Activated CD8-positive, alpha-beta T cell treated with anti-CD3 and anti-CD28 coated beads, Interleukin-2, amount 10 ng/mL, durations not matched to agents 7 days and 5 days (primary cell): ENCODE measurements at regions not wholly inside any gene's neighbourhood (a gene's known extent, or its start where the extent isn't known, plus 50 kb on each side); places are given as distances from the start of the nearest gene placed in this dataset.

Experiments
- ATAC-seq: fragments of 150-1000 bp; cut with Tn5 transposase; one replicate; pipeline ENCODE4 v1.10.0; 2021; ENCODE audit warnings: moderate library complexity
- CTCF ChIA-PET: fragments of 350-600 bp; sonication (Branson Sonifier 250); formaldehyde crosslinking; loops from one replicate; lab custom pipeline; 2021; ENCODE audit warnings: antibody characterized with exemption; lab: Charles Lee
- POLR2A ChIA-PET: fragments of 350-600 bp; sonication (Branson Sonifier 250); formaldehyde crosslinking; loops from one replicate; lab custom pipeline; 2021; ENCODE audit warnings: antibody characterized with exemption; lab: Charles Lee
- DNase-seq: peaks from one replicate; pipeline ENCODE4 v3.0.0-alpha.2; 2020
- H3K27ac Mint-ChIP-seq: one replicate; pipeline ENCODE4 v1.8.0; 2021; ENCODE audit warnings: mild to moderate bottlenecking, mixed read lengths
- H3K27me3 Mint-ChIP-seq: one replicate; pipeline ENCODE4 v1.8.0; 2021; ENCODE audit warnings: low read depth, mixed read lengths
- H3K36me3 Mint-ChIP-seq: one replicate; pipeline ENCODE4 v1.8.0; 2021; ENCODE audit warnings: low read depth, mixed read lengths
- H3K4me1 Mint-ChIP-seq: one replicate; pipeline ENCODE4 v1.8.0; 2021; ENCODE audit warnings: low read depth, mixed read lengths
- H3K4me3 Mint-ChIP-seq: one replicate; pipeline ENCODE4 v1.8.0; 2021; ENCODE audit warnings: mild to moderate bottlenecking, mixed read lengths
- H3K9me3 Mint-ChIP-seq: one replicate; pipeline ENCODE4 v1.8.0; 2022; ENCODE audit warnings: mixed read lengths; ENCODE audit not compliant: insufficient read depth

DNA sequence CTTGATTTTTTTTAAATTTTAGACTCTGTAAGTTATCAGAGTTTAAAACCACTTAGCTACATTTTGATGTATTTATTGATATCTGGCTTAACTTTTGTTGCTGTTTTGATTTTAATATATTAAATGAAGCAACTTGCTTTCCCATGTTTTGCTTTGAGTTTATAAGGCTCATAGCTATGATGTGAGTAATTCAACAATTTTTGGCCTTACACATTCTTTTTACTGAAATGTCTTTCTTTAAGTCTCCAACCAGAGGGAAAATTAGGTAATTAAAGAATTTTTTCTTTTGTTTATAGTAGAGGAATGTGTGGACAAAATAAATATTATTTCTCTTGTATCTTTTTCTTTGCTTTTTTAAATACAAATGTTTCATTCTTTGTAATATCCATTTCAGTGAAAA lies 258.3 kb upstream of the ADAMTS5 start:
- Mint-ChIP-seq H3K4me1 (no peaks in the 10 kb centered on the region), H3K27me3 (no peaks in the 10 kb centered on the region), H3K27ac (no peak overlapping the region), H3K9me3 (no peaks in the 10 kb centered on the region), H3K4me3 (no peak overlapping the region), H3K36me3 (no peaks in the 10 kb centered on the region)
- ATAC-seq (no peak), DNase-seq (no peak)
- ChIA-PET POLR2A (no interaction called here), CTCF (no interaction called here)

DNA sequence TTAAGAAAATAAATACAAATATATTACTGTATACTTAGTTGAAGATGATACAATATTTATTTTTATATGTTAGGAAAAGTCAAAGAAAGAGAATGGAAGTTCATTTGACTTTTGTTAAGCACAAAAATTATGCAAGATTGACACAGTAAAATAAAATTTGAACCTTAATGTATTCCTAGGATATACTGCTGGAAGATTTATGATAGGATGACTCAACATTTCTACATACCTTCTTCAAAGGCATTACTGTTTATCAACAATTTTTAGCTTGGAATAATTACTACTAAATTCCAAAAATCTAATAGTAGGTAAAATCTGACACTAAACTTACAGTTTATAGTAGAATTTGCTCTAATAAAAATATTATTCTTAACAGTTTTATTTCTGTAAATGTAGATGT lies 257.3 kb upstream of the ADAMTS5 start:
- Mint-ChIP-seq H3K27me3 (no peaks in the 10 kb centered on the region), H3K36me3 (no peaks in the 10 kb centered on the region), H3K4me3 (no peak overlapping the region), H3K4me1 (no peaks in the 10 kb centered on the region), H3K27ac (no peak overlapping the region), H3K9me3 (no peaks in the 10 kb centered on the region)
- no peak for ATAC-seq
- no peak for DNase-seq
- POLR2A ChIA-PET, result no interaction called here
- CTCF ChIA-PET, result no interaction called here

DNA sequence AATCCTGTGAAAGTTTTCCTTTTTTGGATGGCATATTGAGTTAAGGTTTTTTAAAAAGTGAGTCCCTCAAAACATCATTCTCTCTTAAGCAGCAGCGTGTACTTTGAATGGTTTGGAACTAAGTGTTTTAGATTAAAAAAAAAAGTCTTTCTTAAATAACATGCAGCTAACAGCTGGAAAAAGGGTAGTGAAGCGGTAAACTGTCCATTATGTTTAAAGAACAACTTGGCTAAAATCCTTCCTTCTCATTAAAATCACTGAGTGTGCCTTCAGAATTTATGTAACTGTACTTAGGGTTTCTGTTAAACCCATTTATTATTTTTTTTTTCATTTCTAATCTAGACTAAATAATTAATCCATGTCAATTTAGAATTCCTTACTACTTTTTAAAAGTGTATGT lies 254.2 kb upstream of the ADAMTS5 start:
- ChIA-PET POLR2A (no interaction called here), CTCF (no interaction called here)
- DNase-seq (no peak), ATAC-seq (no peak)
- Mint-ChIP-seq H3K4me1 (no peaks in the 10 kb centered on the region), H3K27me3 (no peaks in the 10 kb centered on the region), H3K27ac (no peak overlapping the region), H3K9me3 (no peaks in the 10 kb centered on the region), H3K36me3 (no peaks in the 10 kb centered on the region), H3K4me3 (no peak overlapping the region)

DNA sequence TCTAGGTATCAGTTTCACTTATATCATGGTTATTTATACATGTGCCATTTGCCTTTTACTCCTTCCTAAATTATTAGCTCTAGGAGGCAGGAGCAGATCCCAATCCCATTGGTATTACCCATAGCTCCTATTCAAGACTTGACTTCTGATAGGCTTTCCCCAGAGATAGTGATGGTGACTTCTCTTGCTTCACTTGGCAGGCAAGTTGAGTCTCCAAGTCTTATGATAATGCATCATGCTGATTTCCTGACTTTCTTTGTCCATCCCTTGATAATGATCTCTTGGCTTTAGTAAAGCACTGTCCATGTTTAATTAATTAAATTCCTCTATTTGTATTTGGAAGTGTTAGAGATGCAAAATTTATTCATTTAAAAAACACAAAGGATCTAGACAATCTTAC lies 253.5 kb upstream of the ADAMTS5 start:
- no peaks in the 10 kb centered on the region for H3K36me3 Mint-ChIP-seq
- H3K27me3 Mint-ChIP-seq, result no peaks in the 10 kb centered on the region
- no peak overlapping the region for H3K4me3 Mint-ChIP-seq
- CTCF ChIA-PET, result no interaction called here
- ATAC-seq, result no peak
- no peaks in the 10 kb centered on the region for H3K4me1 Mint-ChIP-seq
- H3K27ac Mint-ChIP-seq, result no peak overlapping the region
- no peaks in the 10 kb centered on the region for H3K9me3 Mint-ChIP-seq
- POLR2A ChIA-PET, result no interaction called here
- no peak for DNase-seq

DNA sequence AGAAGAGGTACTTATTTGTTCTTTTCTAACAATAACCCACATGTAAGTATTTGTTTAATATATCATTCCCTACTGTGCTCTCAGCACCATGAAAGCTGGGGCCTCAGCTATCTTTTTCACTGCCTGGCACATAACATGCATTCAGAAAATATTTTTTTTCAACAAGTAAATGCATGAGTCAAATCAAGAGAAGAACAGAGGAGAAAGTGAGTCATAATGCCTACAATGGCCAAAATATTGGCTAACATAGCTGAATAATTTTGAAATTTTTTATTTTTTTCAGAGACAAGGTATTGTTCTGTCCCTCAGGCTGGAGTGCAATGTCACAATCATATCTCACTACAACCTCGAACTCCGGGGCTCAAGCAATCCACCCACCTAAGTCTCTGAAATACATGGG lies 252.2 kb upstream of the ADAMTS5 start:
- DNase-seq (no peak), ATAC-seq (no peak)
- H3K36me3 Mint-ChIP-seq, result no peaks in the 10 kb centered on the region
- H3K9me3 Mint-ChIP-seq, result no peaks in the 10 kb centered on the region
- no peaks in the 10 kb centered on the region for H3K27me3 Mint-ChIP-seq
- CTCF ChIA-PET, result no interaction called here
- no peak overlapping the region for H3K27ac Mint-ChIP-seq
- POLR2A ChIA-PET, result no interaction called here
- H3K4me3 Mint-ChIP-seq, result no peak overlapping the region
- no peaks in the 10 kb centered on the region for H3K4me1 Mint-ChIP-seq

DNA sequence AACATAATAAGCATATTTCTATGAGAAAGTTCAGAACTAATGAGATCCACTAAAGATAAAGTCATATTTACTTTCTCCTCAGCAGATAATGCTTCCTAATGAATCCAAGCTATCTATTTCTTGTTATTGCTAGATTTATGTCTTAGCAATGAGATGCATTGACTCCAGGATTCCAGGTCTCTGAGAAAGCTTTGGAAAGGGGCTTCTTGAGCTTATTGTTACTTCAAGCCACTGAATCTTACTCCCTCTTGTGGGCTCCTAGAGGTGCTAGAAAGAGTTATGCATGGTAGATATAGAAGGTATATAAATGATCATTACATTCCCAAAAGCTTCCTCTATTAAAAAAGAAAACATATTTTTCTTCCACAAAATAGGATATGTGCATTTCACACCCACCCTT lies 246.4 kb upstream of the ADAMTS5 start:
- Mint-ChIP-seq H3K27me3 (no peaks in the 10 kb centered on the region), H3K36me3 (no peaks in the 10 kb centered on the region), H3K4me3 (no peak overlapping the region), H3K4me1 (no peaks in the 10 kb centered on the region), H3K9me3 (peaks cover 8% of the 10 kb centered on the region), H3K27ac (no peak overlapping the region)
- ChIA-PET CTCF (no interaction called here), POLR2A (no interaction called here)
- DNase-seq (no peak), ATAC-seq (no peak)

DNA sequence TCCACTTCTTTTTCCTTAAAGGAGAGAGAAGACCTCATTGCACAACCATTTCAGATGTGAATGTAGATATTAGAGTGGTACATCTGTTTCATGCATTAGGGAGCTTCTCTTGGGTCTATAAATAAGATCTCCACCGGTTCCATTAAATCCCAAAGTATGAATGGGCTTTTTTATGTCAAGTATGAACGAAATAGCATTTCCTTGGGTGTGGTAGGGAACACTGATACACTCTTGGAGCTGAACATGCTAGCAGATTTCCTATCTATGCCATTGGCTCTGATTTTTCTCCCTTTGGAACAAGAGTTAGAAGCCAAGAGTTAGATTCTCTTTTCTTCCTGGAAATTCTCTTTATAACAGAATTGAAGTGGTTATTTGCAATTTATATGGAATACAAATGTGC lies 245.6 kb upstream of the ADAMTS5 start:
- CTCF ChIA-PET, result no interaction called here
- Mint-ChIP-seq H3K27me3 (no peaks in the 10 kb centered on the region), H3K36me3 (no peaks in the 10 kb centered on the region), H3K4me1 (no peaks in the 10 kb centered on the region), H3K4me3 (no peak overlapping the region), H3K9me3 (peaks cover 11% of the 10 kb centered on the region), H3K27ac (no peak overlapping the region)
- POLR2A ChIA-PET, result no interaction called here
- no peak for ATAC-seq
- DNase-seq, result no peak

DNA sequence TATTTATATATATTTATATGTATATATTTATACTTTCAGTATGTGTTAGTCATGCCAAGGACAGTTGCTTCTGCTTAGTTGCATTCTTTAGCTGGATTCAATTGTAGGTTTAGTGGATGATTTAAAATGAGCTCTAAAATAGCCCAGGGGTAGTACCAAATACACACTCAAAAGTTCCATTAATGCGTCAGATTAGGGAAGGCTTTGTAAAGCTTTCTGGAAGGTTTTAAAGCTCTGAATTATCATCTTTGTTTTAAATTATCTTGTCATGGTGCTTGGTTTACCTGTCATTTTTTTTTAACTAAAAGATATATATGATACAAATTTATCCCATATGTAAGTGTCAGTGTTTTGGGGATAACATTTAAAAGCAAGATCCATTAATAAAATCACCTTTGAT lies 242.7 kb upstream of the ADAMTS5 start:
- Mint-ChIP-seq H3K27ac (no peak overlapping the region), H3K36me3 (no peaks in the 10 kb centered on the region), H3K27me3 (no peaks in the 10 kb centered on the region), H3K4me3 (no peak overlapping the region), H3K4me1 (no peaks in the 10 kb centered on the region), H3K9me3 (peaks cover 11% of the 10 kb centered on the region)
- POLR2A ChIA-PET, result no interaction called here
- no peak for ATAC-seq
- CTCF ChIA-PET, result no interaction called here
- no peak for DNase-seq

DNA sequence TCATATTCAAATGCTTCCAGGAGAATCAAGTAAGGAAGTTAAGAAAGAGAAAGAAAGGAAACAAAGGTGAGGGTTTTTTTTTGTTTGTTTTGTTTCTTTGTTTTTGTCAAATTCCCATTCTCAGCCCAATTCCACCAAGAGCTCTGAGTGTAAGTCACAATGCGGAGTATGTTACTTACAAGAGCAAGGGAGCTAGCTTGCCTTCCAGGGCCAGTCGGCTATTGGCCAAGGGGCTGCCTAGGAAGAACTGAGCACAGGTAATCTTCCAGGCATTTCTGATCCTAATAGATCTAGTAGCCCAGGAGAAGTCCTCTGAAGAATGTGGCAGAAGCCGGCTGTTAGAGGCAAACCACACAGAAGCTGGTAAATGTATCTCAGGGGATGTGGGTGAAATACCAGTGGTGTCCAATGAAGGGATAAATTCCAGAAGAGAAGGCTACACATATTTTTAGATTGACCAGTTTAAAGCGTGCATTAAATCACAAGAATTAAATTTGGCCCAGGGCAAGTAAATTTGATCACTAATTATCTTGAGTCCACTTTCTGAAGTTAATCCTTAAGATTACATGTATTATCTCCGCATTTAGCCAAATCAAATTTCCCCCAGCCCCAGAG lies 239.6 kb upstream of the ADAMTS5 start:
- H3K36me3 Mint-ChIP-seq, result no peaks in the 10 kb centered on the region
- H3K4me3 Mint-ChIP-seq, result no peak overlapping the region
- ATAC-seq (no peak), DNase-seq (no peak)
- H3K27me3 Mint-ChIP-seq, result no peaks in the 10 kb centered on the region
- H3K27ac Mint-ChIP-seq, result no peak overlapping the region
- peaks cover 11% of the 10 kb centered on the region for H3K9me3 Mint-ChIP-seq
- CTCF ChIA-PET, result no interaction called here
- POLR2A ChIA-PET, result no interaction called here
- no peaks in the 10 kb centered on the region for H3K4me1 Mint-ChIP-seq

DNA sequence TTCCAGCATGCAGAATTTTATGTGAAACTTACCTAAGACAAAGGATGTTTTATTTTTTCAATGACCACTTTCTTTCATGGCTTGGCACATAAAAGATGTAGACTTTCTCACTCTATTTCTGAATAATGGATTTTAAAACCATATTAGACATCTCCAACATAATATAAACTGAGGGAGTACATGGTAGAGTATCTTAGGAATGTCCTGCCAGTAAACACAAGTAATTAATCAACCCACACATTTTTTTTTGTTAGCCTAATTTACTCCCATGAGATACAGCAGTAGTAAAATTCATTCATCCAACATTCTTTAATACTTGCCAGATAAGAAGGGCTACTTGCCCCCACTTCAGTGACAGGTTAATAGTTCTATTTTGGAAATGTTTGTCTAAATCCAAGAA lies 235.4 kb upstream of the ADAMTS5 start:
- Mint-ChIP-seq H3K27me3 (no peaks in the 10 kb centered on the region), H3K36me3 (no peaks in the 10 kb centered on the region), H3K9me3 (peaks cover 14% of the 10 kb centered on the region), H3K4me3 (no peak overlapping the region), H3K27ac (no peak overlapping the region), H3K4me1 (no peaks in the 10 kb centered on the region)
- ATAC-seq (no peak), DNase-seq (no peak)
- ChIA-PET POLR2A (no interaction called here), CTCF (no interaction called here)

DNA sequence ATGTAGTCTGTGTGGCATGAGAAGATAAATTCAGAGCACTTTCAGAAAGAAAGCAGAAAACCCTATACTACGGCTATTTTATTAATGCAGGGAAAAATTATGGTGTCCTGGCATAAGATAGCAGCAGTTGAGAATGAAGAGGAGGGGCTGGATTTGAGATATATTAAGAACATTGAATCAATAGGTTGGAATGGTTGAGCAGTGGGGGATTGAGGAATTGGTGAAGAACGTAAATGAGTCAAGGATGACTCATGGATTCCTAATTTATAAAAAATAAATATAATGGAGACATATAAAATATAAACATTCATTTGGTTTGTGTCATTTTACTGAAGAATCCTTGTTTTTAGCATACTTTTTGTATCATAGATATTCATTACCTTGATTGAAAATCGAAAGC lies 234.3 kb upstream of the ADAMTS5 start:
- ChIA-PET POLR2A (no interaction called here), CTCF (no interaction called here)
- DNase-seq, result no peak
- ATAC-seq, result no peak
- H3K27ac Mint-ChIP-seq, result no peak overlapping the region
- no peaks in the 10 kb centered on the region for H3K36me3 Mint-ChIP-seq
- H3K4me3 Mint-ChIP-seq, result no peak overlapping the region
- H3K27me3 Mint-ChIP-seq, result no peaks in the 10 kb centered on the region
- H3K9me3 Mint-ChIP-seq, result peaks cover 14% of the 10 kb centered on the region
- no peaks in the 10 kb centered on the region for H3K4me1 Mint-ChIP-seq

DNA sequence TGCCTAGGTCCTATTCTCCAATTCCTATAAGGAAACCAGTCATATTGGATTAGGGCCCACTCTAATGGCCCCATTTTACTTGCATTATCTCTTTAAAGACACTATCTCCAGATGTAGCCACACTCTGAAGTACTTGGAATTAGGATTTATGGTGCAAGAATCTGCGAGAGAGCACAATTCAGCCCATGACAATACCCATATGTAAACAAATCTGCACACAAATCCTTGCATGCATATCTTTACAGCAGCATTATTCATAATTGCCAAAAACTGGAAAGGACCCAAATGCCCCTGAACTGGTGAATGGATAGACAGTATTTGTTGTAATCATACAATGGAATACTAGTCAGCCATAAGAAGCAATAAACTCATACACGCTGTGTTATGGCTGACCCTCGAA lies 229.8 kb upstream of the ADAMTS5 start:
- Mint-ChIP-seq H3K4me3 (no peak overlapping the region), H3K27ac (no peak overlapping the region), H3K4me1 (no peaks in the 10 kb centered on the region), H3K9me3 (peaks cover 25% of the 10 kb centered on the region), H3K36me3 (no peaks in the 10 kb centered on the region), H3K27me3 (no peaks in the 10 kb centered on the region)
- DNase-seq, result no peak
- ChIA-PET CTCF (no interaction called here), POLR2A (no interaction called here)
- ATAC-seq, result no peak

DNA sequence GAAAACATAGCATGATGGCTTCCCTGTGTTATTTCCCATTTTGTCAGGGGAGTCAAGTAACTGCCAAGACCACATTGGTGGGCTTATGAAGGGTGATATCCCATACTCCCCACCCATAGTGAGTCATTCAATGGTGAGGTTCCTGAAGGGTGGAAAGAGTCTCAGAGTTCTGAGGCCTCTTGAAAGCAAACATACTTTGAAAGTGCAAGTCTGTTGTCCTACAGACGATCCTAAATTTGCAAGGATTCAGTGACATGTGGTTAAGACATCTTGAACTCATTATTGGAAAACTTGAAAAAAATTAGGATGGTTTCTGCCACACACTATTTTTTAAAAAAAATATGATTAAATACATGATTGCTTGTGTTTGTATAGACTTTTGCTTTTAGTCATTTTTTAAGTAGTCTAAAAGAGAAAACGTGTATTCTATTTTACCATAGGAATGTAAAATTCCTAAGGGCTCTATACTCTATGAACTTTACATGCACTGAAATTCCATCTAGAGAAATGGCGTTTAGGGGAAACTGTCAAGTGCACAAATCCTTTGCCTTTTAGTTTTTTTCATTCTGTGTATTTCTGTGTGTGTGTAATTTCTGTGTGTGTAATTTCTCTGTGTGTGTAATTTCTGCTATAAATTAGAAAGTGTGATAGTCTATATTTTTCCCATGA lies 225.5 kb upstream of the ADAMTS5 start:
- Mint-ChIP-seq H3K4me1 (no peaks in the 10 kb centered on the region), H3K4me3 (no peak overlapping the region), H3K36me3 (no peaks in the 10 kb centered on the region), H3K27ac (no peak overlapping the region), H3K27me3 (no peaks in the 10 kb centered on the region), H3K9me3 (peaks cover 18% of the 10 kb centered on the region)
- POLR2A ChIA-PET, result no interaction called here
- ATAC-seq, result no peak
- no peak for DNase-seq
- CTCF ChIA-PET, result no interaction called here
